K562 (cell line): ENCODE measurements at regions not wholly inside any gene's neighbourhood (a gene's known extent, or its start where the extent isn't known, plus 50 kb on each side); places are given as distances from the start of the nearest gene placed in this dataset.

Experiments used
- ATAC-seq: fragments of 200-7000 bp; cut with Tn5 transposase; 3 replicates; pipeline ENCODE4 v1.9.1; 2020; ENCODE audit warnings: moderate library complexity
- BruUV-seq: library from RNA; stranded (reverse); fragments of 400-500 nt; replicated peaks from 2 replicates; lab custom pipeline; 2021; lab: Mats Ljungman, UMichigan
- CTCF ChIA-PET: fragments of 300-600 bp; formaldehyde crosslinking; extraction: SDS; loops from one replicate; lab custom pipeline; 2021; ENCODE audit warnings: low intra/inter-chr PET ratio; lab: Yijun Ruan, JAX
- POLR2A ChIA-PET: fragments of 300-600, 350-650 bp; sonication (Branson Sonifier 250); formaldehyde crosslinking; extraction: SDS; loops from one replicate; lab custom pipeline; 2021; ENCODE audit warnings: antibody characterized with exemption, inconsistent platforms; lab: Yijun Ruan, JAX
- DNase-seq, 4 experiments: peaks; one replicate each; pipeline versions ENCODE4 v3.0.0 to v3.0.0-alpha.2; 2011 to 2018; ENCODE audit warnings: low spot score in 3 of 4, mixed read lengths in 3 of 4; ENCODE audit errors: extremely low read depth in 1 of 4
- FAIRE-seq: peaks from 2 replicates; lab custom pipeline; 2011; peaks lifted over from hg19 to GRCh38; lab: Jason Lieb, UNC
- H2AFZ ChIP-seq: 2 replicates; pipeline ENCODE4 v1.6.0; 2011; ENCODE audit warnings: low read depth, low read length, control low read depth, inconsistent platforms
- H3K27ac ChIP-seq: fragments of 200-600 bp; 3 replicates; pipeline ENCODE4 v1.8.0; 2011; ENCODE audit warnings: low read depth, mild to moderate bottlenecking, control low read depth, inconsistent platforms, low read length, moderate library complexity, mixed read lengths; ENCODE audit errors: extremely low read depth
- H3K27me3 ChIP-seq, 2 experiments: fragments of 300-600 bp in 1 of 2; 2 replicates in 1 of 2; 3 replicates in 1 of 2; pipeline versions ENCODE4 v1.6.0 to v1.8.0; 2011; ENCODE audit warnings: inconsistent platforms in 2 of 2, low read length in 2 of 2, mild to moderate bottlenecking in 1 of 2, mixed read lengths in 1 of 2, moderate library complexity in 1 of 2; ENCODE audit not compliant: control insufficient read depth in 2 of 2, insufficient read depth in 2 of 2
- H3K36me3 ChIP-seq: fragments of 300-600 bp; 3 replicates; pipeline ENCODE4 v1.8.0; 2011; ENCODE audit warnings: mild to moderate bottlenecking, low read length, inconsistent platforms; ENCODE audit not compliant: control insufficient read depth, insufficient read depth
- H3K4me1 ChIP-seq, 2 experiments: fragments of 200-600 bp in 1 of 2; replicated peaks in 1 of 2; 2 replicates in 1 of 2; 3 replicates in 1 of 2; pipeline versions ENCODE4 v1.5.1 to v1.8.0; 2011; ENCODE audit warnings: inconsistent platforms in 2 of 2, low read length in 2 of 2, mild to moderate bottlenecking in 1 of 2, mixed read lengths in 1 of 2, moderate library complexity in 1 of 2; ENCODE audit not compliant: control insufficient read depth in 2 of 2, insufficient read depth in 2 of 2
- H3K4me2 ChIP-seq: 2 replicates; pipeline ENCODE4 v1.6.1; 2011; ENCODE audit warnings: low read length, control low read depth, inconsistent platforms, mixed read lengths; ENCODE audit not compliant: insufficient read depth
- H3K4me3 ChIP-seq: fragments of 200-600 bp; sonication (generic), shearing (Covaris generic); 2 replicates; pipeline ENCODE4 v1.5.1; 2016; ENCODE audit warnings: control low read depth, inconsistent platforms
- H3K79me2 ChIP-seq: fragments of 200-600 bp; 3 replicates; pipeline ENCODE4 v1.8.0; 2011; ENCODE audit warnings: low read length, inconsistent platforms; ENCODE audit not compliant: control insufficient read depth, insufficient read depth
- H3K9ac ChIP-seq, 2 experiments: 2 replicates each; pipeline versions ENCODE4 v1.6.0 to v1.6.1; 2011; ENCODE audit warnings: low read depth in 2 of 2, low read length in 2 of 2, control low read depth in 1 of 2, inconsistent platforms in 1 of 2, mild to moderate bottlenecking in 1 of 2, mixed read lengths in 1 of 2; ENCODE audit not compliant: insufficient read depth in 1 of 2
- H3K9me1 ChIP-seq: one replicate; pipeline ENCODE4 v1.6.0; 2011; ENCODE audit warnings: inconsistent platforms, mild to moderate bottlenecking, low read length, moderate library complexity; ENCODE audit not compliant: control insufficient read depth, insufficient read depth
- H3K9me3 ChIP-seq: replicated peaks from 2 replicates; pipeline ENCODE4 v1.5.1; 2011; ENCODE audit warnings: low read depth, low read length, inconsistent platforms; ENCODE audit not compliant: control insufficient read depth, insufficient read depth
- H4K20me1 ChIP-seq: replicated peaks from 2 replicates; pipeline ENCODE4 v1.6.1; 2011; ENCODE audit warnings: low read length, inconsistent platforms, mixed read lengths; ENCODE audit not compliant: control insufficient read depth, insufficient read depth
- BRD9 ChIP-seq: fragments of 450-650 bp; IDR thresholded peaks from 2 replicates; pipeline ENCODE4 v1.6.1; 2018; ENCODE audit warnings: low read depth; ENCODE audit not compliant: partially characterized antibody
- DPF2 ChIP-seq: fragments of 450-650 bp; IDR thresholded peaks from 2 replicates; pipeline ENCODE4 v1.6.1; 2016
- GTF2A2 ChIP-seq: IDR thresholded peaks from 2 replicates; pipeline ENCODE4 v1.6.1; 2016; ENCODE audit warnings: mild to moderate bottlenecking, missing genetic modification characterization, missing compliant biosample characterization
- MTA2 ChIP-seq: fragments of 450-650 bp; IDR thresholded peaks from 2 replicates; pipeline ENCODE4 v1.6.1; 2016; ENCODE audit warnings: low read depth
- NR1H2 ChIP-seq: sonication (generic); formaldehyde crosslinking; IDR thresholded peaks from 2 replicates; pipeline ENCODE4 v1.4.0; 2020; ENCODE audit warnings: mild to moderate bottlenecking, missing genetic modification reagents
- NR3C1 ChIP-seq: sonication (generic); formaldehyde crosslinking; IDR thresholded peaks from 2 replicates; pipeline ENCODE4 v1.8.1; 2022; ENCODE audit warnings: missing genetic modification reagents
- PCBP2 ChIP-seq: fragments of 200-400 bp; formaldehyde crosslinking; IDR thresholded peaks from 2 replicates; pipeline ENCODE4 v1.6.1; 2018; ENCODE audit warnings: low read length, low read depth, mild to moderate bottlenecking, moderate library complexity; ENCODE audit not compliant: poor library complexity, severe bottlenecking
- POU5F1 ChIP-seq: fragments of 150-350 bp; IDR thresholded peaks from 2 replicates; pipeline ENCODE4 v1.6.1; 2014; ENCODE audit warnings: borderline replicate concordance, low read length, low read depth, mild to moderate bottlenecking; ENCODE audit not compliant: partially characterized antibody
- PRPF4 ChIP-seq: fragments of 200-400 bp; formaldehyde crosslinking; IDR thresholded peaks from one replicate; pipeline ENCODE4 v1.6.1; 2017; ENCODE audit warnings: low read length, low read depth, mild to moderate bottlenecking; ENCODE audit not compliant: insufficient read depth, poor library complexity, severe bottlenecking
- RCOR1 ChIP-seq, 2 experiments: IDR thresholded peaks; 2 replicates each; pipeline ENCODE4 v1.6.1; 2012; ENCODE audit warnings: low read depth in 2 of 2, low read length in 2 of 2, borderline replicate concordance in 1 of 2, improper control_type of control experiment in 1 of 2
- RFX7 ChIP-seq: fragments of 250-450 bp; sonication (Bioruptor Pico); IDR thresholded peaks from 2 replicates; pipeline ENCODE4 v1.5.1; 2021; ENCODE audit warnings: mild to moderate bottlenecking
- SIN3A ChIP-seq, 2 experiments: fragments of 150-350 bp in 1 of 2; IDR thresholded peaks; 2 replicates each; pipeline ENCODE4 v1.6.1; 2011 to 2016; ENCODE audit warnings: borderline replicate concordance in 2 of 2, low read depth in 2 of 2, low read length in 2 of 2, mild to moderate bottlenecking in 2 of 2, moderate library complexity in 2 of 2; ENCODE audit not compliant: control insufficient read depth in 1 of 2
- TCF3 ChIP-seq: sonication (generic); formaldehyde crosslinking; IDR thresholded peaks from 2 replicates; pipeline ENCODE4 v1.4.0; 2020; ENCODE audit warnings: mild to moderate bottlenecking, missing genetic modification reagents
- WGBS: fragments of 100-300 bp; shearing (Covaris generic); methylation state at CpG from one replicate; pipeline ENCODE4 v1.1.6; 2016; ENCODE audit warnings: low coverage, mixed read lengths; ENCODE audit not compliant: insufficient coverage; ENCODE audit errors: missing lambda C conversion rate; 5-methylcytosine and 5-hydroxymethylcytosine counted together
- in situ Hi-C: fragments of 300-500 bp; cut with MboI; formaldehyde crosslinking; loops from 4 replicates; pipeline ENCODE4 v1.15.0; 2018; ENCODE audit warnings: inconsistent platforms, mixed read lengths
- intact Hi-C: fragments of 100-400 bp; cut with micrococcal nuclease; formaldehyde crosslinking; loops from 2 replicates; pipeline ENCODE4 v1.14.2; 2022
- TF ChIP-seq, protein P1 (sequence below): fragments of 250-450 bp; sonication (Bioruptor Pico); IDR thresholded peaks from 2 replicates; pipeline ENCODE4 v1.5.0; 2022; ENCODE audit warnings: mild to moderate bottlenecking

DNA sequence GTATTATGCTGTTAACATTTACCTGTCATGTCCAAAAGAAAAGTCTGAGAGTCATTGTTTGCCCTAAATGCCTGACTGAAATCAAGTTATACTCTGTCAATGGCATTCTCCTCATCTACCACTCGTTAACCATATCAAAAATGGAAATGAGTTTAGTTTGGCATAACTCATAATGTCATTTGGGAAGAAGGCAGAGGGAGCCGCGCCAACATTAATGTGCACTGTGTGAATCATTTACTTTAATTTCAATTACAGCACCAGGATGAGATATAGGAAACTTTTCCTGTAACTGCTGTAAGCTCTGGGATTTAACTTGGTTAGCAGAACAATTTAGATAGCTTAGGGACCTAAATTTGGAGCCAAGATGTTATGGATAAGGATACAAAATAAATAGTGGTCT, 871.2 kb upstream of the POU3F3 start:
- no peaks in the 10 kb centered on the region for H3K27me3 ChIP-seq
- H3K9me3 ChIP-seq, result no peaks in the 10 kb centered on the region
- H3K9ac ChIP-seq, result no peak overlapping the region
- in situ Hi-C loops, result no loop called here
- DNase-seq (no peak), ATAC-seq (no peak), FAIRE-seq (no peak)
- H2AFZ ChIP-seq, result no peak overlapping the region
- intact Hi-C loops, result no loop called here
- H3K4me3 ChIP-seq, result no peak overlapping the region
- BruUV-seq, result no TSS peak
- H3K9me1 ChIP-seq, result no peaks in the 10 kb centered on the region
- H3K4me2 ChIP-seq, result no peak overlapping the region
- no peaks in the 10 kb centered on the region for H4K20me1 ChIP-seq
- H3K27ac ChIP-seq, result no peak overlapping the region
- H3K36me3 ChIP-seq, result no peaks in the 10 kb centered on the region
- ChIA-PET CTCF (no interaction called here), POLR2A (no interaction called here)
- WGBS, result 5% methylated on average over 3 of the region's 3 CpGs
- no peaks in the 10 kb centered on the region for H3K4me1 ChIP-seq
- H3K79me2 ChIP-seq, result no peaks in the 10 kb centered on the region
- no peak for TF ChIP-seq DPF2
- no peak for TF ChIP-seq RCOR1 (IDR thresholded peaks at IDR 0.05; ENCODE audit: borderline replicate concordance in 1 of 2, low read depth in 2 of 2, low read length in 2 of 2)
- no peak for TF ChIP-seq GTF2A2 (tag)
- TF ChIP-seq TCF3 (CRISPR knock-in tag), result no peak
- TF ChIP-seq PCBP2, result no peak
- no peak for TF ChIP-seq NR1H2 (CRISPR knock-in tag)
- TF ChIP-seq MTA2, result no peak
- no peak for TF ChIP-seq RFX7 (CRISPR knock-in tag)
- TF ChIP-seq NR3C1, result no peak
- no peak for TF ChIP-seq PRPF4
- TF ChIP-seq BRD9, result no peak
- TF ChIP-seq, protein P1, sequence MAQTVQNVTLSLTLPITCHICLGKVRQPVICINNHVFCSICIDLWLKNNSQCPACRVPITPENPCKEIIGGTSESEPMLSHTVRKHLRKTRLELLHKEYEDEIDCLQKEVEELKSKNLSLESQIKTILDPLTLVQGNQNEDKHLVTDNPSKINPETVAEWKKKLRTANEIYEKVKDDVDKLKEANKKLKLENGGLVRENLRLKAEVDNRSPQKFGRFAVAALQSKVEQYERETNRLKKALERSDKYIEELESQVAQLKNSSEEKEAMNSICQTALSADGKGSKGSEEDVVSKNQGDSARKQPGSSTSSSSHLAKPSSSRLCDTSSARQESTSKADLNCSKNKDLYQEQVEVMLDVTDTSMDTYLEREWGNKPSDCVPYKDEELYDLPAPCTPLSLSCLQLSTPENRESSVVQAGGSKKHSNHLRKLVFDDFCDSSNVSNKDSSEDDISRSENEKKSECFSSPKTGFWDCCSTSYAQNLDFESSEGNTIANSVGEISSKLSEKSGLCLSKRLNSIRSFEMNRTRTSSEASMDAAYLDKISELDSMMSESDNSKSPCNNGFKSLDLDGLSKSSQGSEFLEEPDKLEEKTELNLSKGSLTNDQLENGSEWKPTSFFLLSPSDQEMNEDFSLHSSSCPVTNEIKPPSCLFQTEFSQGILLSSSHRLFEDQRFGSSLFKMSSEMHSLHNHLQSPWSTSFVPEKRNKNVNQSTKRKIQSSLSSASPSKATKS (CRISPR knock-in tag), result no peak
- TF ChIP-seq SIN3A (IDR thresholded peaks at IDR 0.05; ENCODE audit: borderline replicate concordance in 2 of 2, control insufficient read depth in 1 of 2, low read depth in 2 of 2, low read length in 2 of 2), result no peak
- no peak for TF ChIP-seq POU5F1
